ENCODE measurements at regions not wholly inside any gene's neighbourhood (a gene's known extent, or its start where the extent isn't known, plus 50 kb on each side); places are given as distances from the start of the nearest gene placed in this dataset.

GRCh38 chr4:119865389-119865788, 201.3 kb downstream of the MAD2L1 start:
- no peak for DNase-seq
- no peaks in the 10 kb centered on the region for H3K36me3 ChIP-seq (replicated peaks in 1 of 2)
- H3K4me1 ChIP-seq (replicated peaks in 1 of 2): no peaks in the 10 kb centered on the region
- no peak overlapping the region for H3K27ac ChIP-seq
- TF ChIP-seq POLR2A (IDR thresholded peaks at IDR 0.05) (no peak), CTCF (IDR thresholded peaks at IDR 0.05) (no peak)
- H3K27me3 ChIP-seq: no peaks in the 10 kb centered on the region
- no peaks in the 10 kb centered on the region for H3K9me3 ChIP-seq (replicated peaks in 1 of 3)
- no peak overlapping the region for H3K4me3 ChIP-seq
- intact Hi-C loops (cut with DNase I): no loop called here

- H3K27ac ChIP-seq: no peak overlapping the region
- intact Hi-C loops (cut with DNase I): no loop called here
- H3K27me3 ChIP-seq: no peaks in the 10 kb centered on the region
- H3K9me3 ChIP-seq (replicated peaks in 1 of 3): no peaks in the 10 kb centered on the region
- peak in 4 of 7 donors; percentile 2 to 48 (median 24) for DNase-seq
- TF ChIP-seq POLR2A (IDR thresholded peaks at IDR 0.05): no peak
- no peak for TF ChIP-seq CTCF (IDR thresholded peaks at IDR 0.05)
- no peak overlapping the region for H3K4me3 ChIP-seq
- no peaks in the 10 kb centered on the region for H3K4me1 ChIP-seq (replicated peaks in 1 of 2)
- H3K36me3 ChIP-seq (replicated peaks in 1 of 2): no peaks in the 10 kb centered on the region
- WGBS, 4 donors: 18 to 35% (median 19%) methylated on average over 3 of the region's 3 CpGs
Observed at GRCh38 chr4:119861731-119862130, 204.9 kb downstream of the MAD2L1 start.

GRCh38 chr4:119858176-119858575, 208.5 kb downstream of the MAD2L1 start:
- no peaks in the 10 kb centered on the region for H3K27me3 ChIP-seq
- intact Hi-C loops (cut with DNase I): no loop called here
- H3K36me3 ChIP-seq (replicated peaks in 1 of 2): no peaks in the 10 kb centered on the region
- no peak for DNase-seq
- no peaks in the 10 kb centered on the region for H3K9me3 ChIP-seq (replicated peaks in 1 of 3)
- H3K4me3 ChIP-seq: no peak overlapping the region
- TF ChIP-seq POLR2A (IDR thresholded peaks at IDR 0.05): no peak
- no peak for TF ChIP-seq CTCF (IDR thresholded peaks at IDR 0.05)
- H3K4me1 ChIP-seq (replicated peaks in 1 of 2): no peaks in the 10 kb centered on the region
- no peak overlapping the region for H3K27ac ChIP-seq

DNA sequence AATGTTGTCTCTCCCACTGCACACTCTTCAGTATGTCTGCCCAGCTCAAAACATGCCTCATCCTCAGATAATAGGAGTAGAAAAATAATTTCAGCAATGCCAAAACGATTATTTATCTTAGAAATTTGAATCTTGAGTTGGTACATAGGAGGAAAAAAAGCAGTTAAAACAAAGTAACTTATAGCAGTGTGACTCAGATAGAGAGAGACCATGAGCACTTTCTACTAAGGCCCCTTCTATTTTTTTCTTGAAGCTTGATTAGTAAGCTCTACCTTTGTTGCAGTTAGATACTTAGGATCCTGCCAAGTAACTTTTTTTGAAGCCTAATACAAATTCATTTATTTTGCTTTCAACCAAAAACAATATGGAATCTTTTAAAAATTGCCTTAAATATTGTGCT, 212.3 kb downstream of the MAD2L1 start:
- no peak overlapping the region for H3K27ac ChIP-seq
- intact Hi-C loops (cut with DNase I): no loop called here
- no peaks in the 10 kb centered on the region for H3K9me3 ChIP-seq (replicated peaks in 1 of 3)
- no peaks in the 10 kb centered on the region for H3K27me3 ChIP-seq
- DNase-seq: no peak
- no peaks in the 10 kb centered on the region for H3K36me3 ChIP-seq (replicated peaks in 1 of 2)
- H3K4me1 ChIP-seq (replicated peaks in 1 of 2): no peaks in the 10 kb centered on the region
- 18 to 35% (median 21%) methylated on average over 1 of the region's 1 CpG for WGBS, 4 donors
- no peak for TF ChIP-seq POLR2A (IDR thresholded peaks at IDR 0.05)
- no peak overlapping the region for H3K4me3 ChIP-seq

DNA sequence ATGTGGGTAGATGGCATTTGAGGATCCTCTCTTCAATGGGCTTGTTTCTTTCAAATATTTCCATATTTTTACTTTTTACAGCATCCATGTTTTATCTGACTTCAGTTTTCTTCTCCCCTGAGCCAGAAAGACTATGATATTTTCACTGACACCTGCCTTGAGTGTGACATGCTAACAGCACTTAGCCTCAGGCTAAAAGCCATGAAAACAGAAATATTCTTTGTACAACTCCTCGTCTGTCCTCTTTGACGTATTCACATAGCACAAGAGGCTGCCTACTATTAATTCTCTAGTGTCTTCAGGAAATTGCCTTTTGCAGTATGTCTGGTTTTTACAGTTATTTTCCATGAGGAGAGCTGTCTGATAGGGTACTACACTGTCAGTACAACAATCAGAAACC, 215.0 kb downstream of the MAD2L1 start:
- no peak for DNase-seq
- Histone ChIP-seq H3K27me3 (no peaks in the 10 kb centered on the region), H3K4me1 (replicated peaks in 1 of 2) (no peaks in the 10 kb centered on the region), H3K36me3 (replicated peaks in 1 of 2) (no peaks in the 10 kb centered on the region), H3K4me3 (no peak overlapping the region), H3K9me3 (replicated peaks in 1 of 3) (no peaks in the 10 kb centered on the region), H3K27ac (no peak overlapping the region)
- WGBS, 4 donors: 67 to 75% (median 70%) methylated on average over 2 of the region's 2 CpGs
- TF ChIP-seq CTCF (IDR thresholded peaks at IDR 0.05) (no peak), POLR2A (IDR thresholded peaks at IDR 0.05) (no peak)
- intact Hi-C loops (cut with DNase I): no loop called here

All from adrenal gland (tissue), 9 donors.